Right cardiac atrium (tissue), 5 donors: ENCODE measurements at regions not wholly inside any gene's neighbourhood (a gene's known extent, or its start where the extent isn't known, plus 50 kb on each side); places are given as distances from the start of the nearest gene placed in this dataset.

Experiments used
- ATAC-seq, 2 donors: fragments of 200-7000 bp; cut with Tn5 transposase; one replicate each; pipeline versions ENCODE4 v1.8.0 to v1.9.1; 2020; ENCODE audit warnings: moderate library complexity in 2 of 2, mild to moderate bottlenecking in 1 of 2
- DNase-seq, 3 donors: peaks; one replicate each; pipeline ENCODE4 v3.0.0-alpha.2; 2020
- H3K27ac ChIP-seq: one replicate; pipeline ENCODE4 v1.5.1; 2013; ENCODE audit warnings: mild to moderate bottlenecking, low read length, control low read depth, moderate library complexity
- H3K27me3 ChIP-seq: one replicate; pipeline ENCODE4 v1.6.1; 2013; ENCODE audit not compliant: control insufficient read depth, insufficient read depth
- H3K4me1 ChIP-seq: one replicate; pipeline ENCODE4 v1.6.1; 2013; ENCODE audit warnings: low read length; ENCODE audit not compliant: control insufficient read depth, insufficient read depth
- H3K4me3 ChIP-seq: one replicate; pipeline ENCODE4 v1.5.1; 2013; ENCODE audit warnings: low read length, control low read depth
- H3K9me3 ChIP-seq: one replicate; pipeline ENCODE4 v1.6.1; 2013; ENCODE audit warnings: low read length; ENCODE audit not compliant: control insufficient read depth
- WGBS: extraction: QIAGEN DNeasy Blood & Tissue Kit; methylation state at CpG from one replicate; pipeline ENCODE4 v1.1.7; 2013; 5-methylcytosine and 5-hydroxymethylcytosine counted together
- intact Hi-C, 4 donors: fragments of 100-400 bp; cut with DNase I; formaldehyde crosslinking; loops; one replicate each; pipeline versions ENCODE4 v1.11.0 to v1.14.0; 2022 to 2023
- donor health status: healthy with polysubstance abuse.
- donor health status: DM: no; HTN: yes; CAD: no.
- donor health status: DM: no; HTN: no; CAD: no.
- donor health status: DM: no; HTN: yes; CAD: no; lungs with severe emphysema.
- donor health status: DM: yes; HTN: yes; CAD: no.

- Histone ChIP-seq H3K27me3 (no peaks in the 10 kb centered on the region), H3K9me3 (no peaks in the 10 kb centered on the region), H3K4me3 (no peak overlapping the region), H3K27ac (no peak overlapping the region), H3K4me1 (no peaks in the 10 kb centered on the region)
- 30% methylated on average over 2 of the region's 2 CpGs for WGBS
- DNase-seq, result no peak
- intact Hi-C loops, result no loop called here
- ATAC-seq, result no peak
Observed at GRCh38 chr13:39803156-39803555, 147.7 kb downstream of the COG6 start.

GRCh38 chr13:39803851-39804250 lies 148.4 kb downstream of the COG6 start:
- Histone ChIP-seq H3K27ac (no peak overlapping the region), H3K9me3 (no peaks in the 10 kb centered on the region), H3K4me3 (no peak overlapping the region), H3K4me1 (no peaks in the 10 kb centered on the region), H3K27me3 (no peaks in the 10 kb centered on the region)
- 87% methylated on average over 1 of the region's 1 CpG for WGBS
- intact Hi-C loops, result no loop called here
- ATAC-seq (no peak), DNase-seq (no peak)

GRCh38 chr13:39804332-39805210 lies 149.1 kb downstream of the COG6 start:
- Histone ChIP-seq H3K4me1 (no peaks in the 10 kb centered on the region), H3K27ac (no peak overlapping the region), H3K27me3 (no peaks in the 10 kb centered on the region), H3K9me3 (no peaks in the 10 kb centered on the region), H3K4me3 (no peak overlapping the region)
- 85% methylated on average over 5 of the region's 5 CpGs for WGBS
- ATAC-seq (no peak), DNase-seq (no peak)
- intact Hi-C loops, result no loop called here

GRCh38 chr13:39809466-39809865 lies 154.0 kb downstream of the COG6 start:
- H3K9me3 ChIP-seq, result no peaks in the 10 kb centered on the region
- no peak overlapping the region for H3K4me3 ChIP-seq
- H3K27me3 ChIP-seq, result no peaks in the 10 kb centered on the region
- intact Hi-C loops, result no loop called here
- WGBS, result 64% methylated on average over 1 of the region's 1 CpG
- no peak for ATAC-seq
- H3K27ac ChIP-seq, result no peak overlapping the region
- H3K4me1 ChIP-seq, result no peaks in the 10 kb centered on the region
- DNase-seq, result no peak

GRCh38 chr13:39810091-39810877 lies 154.8 kb downstream of the COG6 start:
- DNase-seq (no peak), ATAC-seq (no peak)
- H3K4me1 ChIP-seq, result no peaks in the 10 kb centered on the region
- H3K27me3 ChIP-seq, result no peaks in the 10 kb centered on the region
- H3K9me3 ChIP-seq, result no peaks in the 10 kb centered on the region
- no peak overlapping the region for H3K4me3 ChIP-seq
- H3K27ac ChIP-seq, result no peak overlapping the region
- WGBS, result 89% methylated on average over 10 of the region's 10 CpGs
- intact Hi-C loops, result no loop called here

GRCh38 chr13:39811051-39811450 lies 155.6 kb downstream of the COG6 start:
- peak; percentile 54 to 57 for ATAC-seq
- intact Hi-C loops, result no loop called here

GRCh38 chr13:39811696-39812095 lies 156.2 kb downstream of the COG6 start:
- ATAC-seq (no peak), DNase-seq (no peak)
- intact Hi-C loops, result no loop called here
- Histone ChIP-seq H3K4me3 (no peak overlapping the region), H3K27ac (no peak overlapping the region), H3K9me3 (no peaks in the 10 kb centered on the region), H3K27me3 (no peaks in the 10 kb centered on the region), H3K4me1 (no peaks in the 10 kb centered on the region)
- WGBS, result 96% methylated on average over 5 of the region's 5 CpGs

More at GRCh38 chr13:39811051-39811450, 155.6 kb downstream of the COG6 start:
- H3K27ac ChIP-seq, result no peak overlapping the region
- H3K4me3 ChIP-seq, result no peak overlapping the region
- no peaks in the 10 kb centered on the region for H3K27me3 ChIP-seq
- no peaks in the 10 kb centered on the region for H3K4me1 ChIP-seq
- H3K9me3 ChIP-seq, result no peaks in the 10 kb centered on the region
- DNase-seq, result no peak
- 87% methylated on average over 6 of the region's 6 CpGs for WGBS

- peak; percentile 75 to 94 for ATAC-seq
- no peaks in the 10 kb centered on the region for H3K4me1 ChIP-seq
- intact Hi-C loops, result no loop called here
- DNase-seq, result peak in 1 of 3 donors; percentile 58
- no peak overlapping the region for H3K4me3 ChIP-seq
- WGBS, result 36% methylated on average over 5 of the region's 5 CpGs
- H3K27me3 ChIP-seq, result no peaks in the 10 kb centered on the region
- no peak overlapping the region for H3K27ac ChIP-seq
- H3K9me3 ChIP-seq, result no peaks in the 10 kb centered on the region
Observed at GRCh38 chr13:39815345-39816111, 160.1 kb downstream of the COG6 start.

- Histone ChIP-seq H3K27ac (no peak overlapping the region), H3K4me1 (no peaks in the 10 kb centered on the region), H3K9me3 (no peaks in the 10 kb centered on the region), H3K4me3 (no peak overlapping the region), H3K27me3 (no peaks in the 10 kb centered on the region)
- DNase-seq (no peak), ATAC-seq (no peak)
- WGBS, result 98% methylated on average over 6 of the region's 6 CpGs
- intact Hi-C loops, result no loop called here
Observed at GRCh38 chr13:39816936-39817335, 161.5 kb downstream of the COG6 start.

GRCh38 chr13:39818953-39819352 lies 163.5 kb downstream of the COG6 start:
- 73% methylated on average over 5 of the region's 5 CpGs for WGBS
- Histone ChIP-seq H3K27me3 (no peaks in the 10 kb centered on the region), H3K27ac (no peak overlapping the region), H3K9me3 (no peaks in the 10 kb centered on the region), H3K4me3 (no peak overlapping the region), H3K4me1 (no peaks in the 10 kb centered on the region)
- DNase-seq (peak in 1 of 3 donors; percentile 58), ATAC-seq (no peak)
- intact Hi-C loops, result no loop called here

GRCh38 chr13:39820606-39821005 lies 165.1 kb downstream of the COG6 start:
- H3K27me3 ChIP-seq, result no peaks in the 10 kb centered on the region
- 91% methylated on average over 2 of the region's 2 CpGs for WGBS
- H3K4me3 ChIP-seq, result no peak overlapping the region
- ATAC-seq (no peak), DNase-seq (no peak)
- no peak overlapping the region for H3K27ac ChIP-seq
- no peaks in the 10 kb centered on the region for H3K4me1 ChIP-seq
- intact Hi-C loops, result no loop called here
- H3K9me3 ChIP-seq, result no peaks in the 10 kb centered on the region
